ENCODE measurements at regions not wholly inside any gene's neighbourhood (a gene's known extent, or its start where the extent isn't known, plus 50 kb on each side); places are given as distances from the start of the nearest gene placed in this dataset.

GRCh38 chr9:119827126-119827525 lies 457.9 kb upstream of the BRINP1 start:
- H3K27me3 ChIP-seq (ENCODE audit: insufficient read depth, low read length): peaks cover 10% of the 10 kb centered on the region; the same call in 1 of the 2 replicates
- H3K9ac ChIP-seq (ENCODE audit: low read length): no peak overlapping the region
- DNase-seq (ENCODE audit: low read depth, low spot score) (no peak), ATAC-seq (no peak)
- no peak overlapping the region for H3K4me2 ChIP-seq (ENCODE audit: low read length)
- no peaks in the 10 kb centered on the region for H4K20me1 ChIP-seq (ENCODE audit: insufficient read depth)
- BruUV-seq (replicated peaks): no TSS peak
- ChIA-PET RAD21 (ENCODE audit: low non-redundant PET in 1 of 2, low total read pairs in 2 of 2, uncharacterized antibody in 2 of 2, unreplicated experiment in 2 of 2) (no interaction called here), CTCF (no interaction called here), POLR2A (no interaction called here)
- no peaks in the 10 kb centered on the region for H3K9me2 ChIP-seq (ENCODE audit: insufficient read depth)
- no peaks in the 10 kb centered on the region for H3K36me3 ChIP-seq (ENCODE audit: control insufficient read depth in 1 of 2, insufficient read depth in 2 of 2, low read length in 2 of 2)
- no peak overlapping the region for H3K4me3 ChIP-seq (replicated peaks in 1 of 2; ENCODE audit: low read depth in 1 of 2, low read length in 2 of 2)
- no peaks in the 10 kb centered on the region for H3K79me2 ChIP-seq (ENCODE audit: insufficient read depth, low read length)
- H3K27ac ChIP-seq (ENCODE audit: low read depth, low read length): no peak overlapping the region
- intact Hi-C loops (cut with micrococcal nuclease): no loop called here
- TF ChIP-seq TCF7L2 (IDR thresholded peaks at IDR 0.05; ENCODE audit: borderline replicate concordance, extremely low read depth, insufficient read depth, insufficient read length) (no peak), ZFX (IDR thresholded peaks at IDR 0.05) (no peak), EZH2phosphoT487 (IDR thresholded peaks at IDR 0.05; ENCODE audit: borderline replicate concordance) (no peak), CBX3 (IDR thresholded peaks at IDR 0.05; ENCODE audit: low read depth) (no peak), EGR1 (IDR thresholded peaks at IDR 0.05; ENCODE audit: low read depth) (no peak), EZH2 (IDR thresholded peaks at IDR 0.05) (no peak), POLR2AphosphoS5 (IDR thresholded peaks at IDR 0.05; ENCODE audit: low read depth, low read length) (no peak), ZNF274 (IDR thresholded peaks at IDR 0.05; ENCODE audit: low read depth, low read length) (no peak), POLR2A (IDR thresholded peaks at IDR 0.05; ENCODE audit: borderline replicate concordance, extremely low read depth, insufficient read depth, insufficient read length) (no peak), RAD21 (IDR thresholded peaks at IDR 0.05; ENCODE audit: low read depth) (no peak), SIN3A (IDR thresholded peaks at IDR 0.05; ENCODE audit: low read depth) (no peak), ELF1 (IDR thresholded peaks at IDR 0.05; ENCODE audit: borderline replicate concordance, low read depth) (no peak)
- TF ChIP-seq, protein P1, sequence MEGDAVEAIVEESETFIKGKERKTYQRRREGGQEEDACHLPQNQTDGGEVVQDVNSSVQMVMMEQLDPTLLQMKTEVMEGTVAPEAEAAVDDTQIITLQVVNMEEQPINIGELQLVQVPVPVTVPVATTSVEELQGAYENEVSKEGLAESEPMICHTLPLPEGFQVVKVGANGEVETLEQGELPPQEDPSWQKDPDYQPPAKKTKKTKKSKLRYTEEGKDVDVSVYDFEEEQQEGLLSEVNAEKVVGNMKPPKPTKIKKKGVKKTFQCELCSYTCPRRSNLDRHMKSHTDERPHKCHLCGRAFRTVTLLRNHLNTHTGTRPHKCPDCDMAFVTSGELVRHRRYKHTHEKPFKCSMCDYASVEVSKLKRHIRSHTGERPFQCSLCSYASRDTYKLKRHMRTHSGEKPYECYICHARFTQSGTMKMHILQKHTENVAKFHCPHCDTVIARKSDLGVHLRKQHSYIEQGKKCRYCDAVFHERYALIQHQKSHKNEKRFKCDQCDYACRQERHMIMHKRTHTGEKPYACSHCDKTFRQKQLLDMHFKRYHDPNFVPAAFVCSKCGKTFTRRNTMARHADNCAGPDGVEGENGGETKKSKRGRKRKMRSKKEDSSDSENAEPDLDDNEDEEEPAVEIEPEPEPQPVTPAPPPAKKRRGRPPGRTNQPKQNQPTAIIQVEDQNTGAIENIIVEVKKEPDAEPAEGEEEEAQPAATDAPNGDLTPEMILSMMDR (IDR thresholded peaks at IDR 0.05 in 2 of 3, conservative IDR thresholded peaks at IDR 0.05 in 1 of 3; ENCODE audit: borderline replicate concordance in 1 of 3, insufficient read depth in 1 of 3, low read depth in 2 of 3, low read length in 2 of 3): no peak
- H3K4me1 ChIP-seq (ENCODE audit: control insufficient read depth in 1 of 2, insufficient read depth in 2 of 2, low read length in 2 of 2): no peaks in the 10 kb centered on the region
- H2AFZ ChIP-seq (ENCODE audit: low read depth, low read length, poor library complexity, severe bottlenecking): no peak overlapping the region
- H3K9me3 ChIP-seq (ENCODE audit: control insufficient read depth in 1 of 2, insufficient read depth in 1 of 2, low read depth in 1 of 2, low read length in 2 of 2): no peaks in the 10 kb centered on the region

Measured in HCT116 (cell line).